ENCODE measurements at regions not wholly inside any gene's neighbourhood (a gene's known extent, or its start where the extent isn't known, plus 50 kb on each side); places are given as distances from the start of the nearest gene placed in this dataset.

DNA sequence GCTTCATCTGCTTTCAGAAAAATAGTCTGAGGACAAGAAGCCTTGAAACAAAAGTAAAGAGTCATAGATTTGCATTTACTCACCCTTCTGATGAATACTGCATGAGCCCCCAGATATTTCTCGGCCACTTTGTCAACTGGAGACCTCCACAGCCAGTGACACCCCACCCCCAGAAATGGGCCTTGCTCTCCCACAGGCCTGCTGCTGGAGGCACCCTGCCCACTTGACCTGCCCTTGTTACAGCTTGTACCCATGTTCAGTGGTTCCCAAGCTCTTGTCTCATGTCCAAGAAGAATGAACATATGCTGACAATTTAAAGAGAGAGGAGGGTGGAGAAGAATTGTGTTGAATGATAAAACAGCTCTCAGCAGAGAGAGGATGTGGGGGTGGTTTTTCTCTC, 225.1 kb downstream of the DCAF12L2 start:
- Histone ChIP-seq H3K4me3 (no peak overlapping the region), H3K9ac (ENCODE audit: insufficient read depth in 1 of 2, low read depth in 2 of 2, low read length in 2 of 2) (no peak overlapping the region), H3K27ac (ENCODE audit: extremely low read depth, low read depth, low read length) (no peak overlapping the region), H4K20me1 (replicated peaks; ENCODE audit: control insufficient read depth, insufficient read depth, low read length) (no peaks in the 10 kb centered on the region), H3K9me3 (replicated peaks; ENCODE audit: control insufficient read depth, insufficient read depth, low read depth, low read length) (no peaks in the 10 kb centered on the region), H3K79me2 (ENCODE audit: control insufficient read depth, insufficient read depth, low read length) (no peaks in the 10 kb centered on the region), H2AFZ (ENCODE audit: low read depth, low read length) (no peak overlapping the region), H3K36me3 (ENCODE audit: control insufficient read depth, insufficient read depth, low read length) (no peaks in the 10 kb centered on the region), H3K27me3 (ENCODE audit: control insufficient read depth in 2 of 2, insufficient read depth in 2 of 2, low read length in 2 of 2) (no peaks in the 10 kb centered on the region), H3K4me1 (replicated peaks in 1 of 2; ENCODE audit: control insufficient read depth in 2 of 2, insufficient read depth in 2 of 2, low read length in 2 of 2) (no peaks in the 10 kb centered on the region), H3K4me2 (ENCODE audit: insufficient read depth, low read length) (no peak overlapping the region), H3K9me1 (ENCODE audit: control insufficient read depth, insufficient read depth, low read length) (no peaks in the 10 kb centered on the region)
- ChIA-PET CTCF (ENCODE audit: low intra/inter-chr PET ratio) (no interaction called here), POLR2A (no interaction called here)
- TF ChIP-seq RBM39 (optimal IDR thresholded peaks at IDR 0.05; ENCODE audit: low read depth, low read length) (no peak), ZNF165 (CRISPR knock-in tag; IDR thresholded peaks at IDR 0.05; ENCODE audit: borderline replicate concordance) (no peak)
- no TSS peak for BruUV-seq (replicated peaks)
- intact Hi-C loops (cut with micrococcal nuclease), result no loop called here
- FAIRE-seq, result no peak
- ATAC-seq, result no peak
- DNase-seq (ENCODE audit: extremely low read depth in 1 of 4, low spot score in 3 of 4), result no peak
- in situ Hi-C loops (cut with MboI), result no loop called here
- 0% methylated on average over 1 of the region's 1 CpG for WGBS (ENCODE audit: insufficient coverage, low coverage, missing lambda C conversion rate)

GRCh38 chrX:125947501-125947900, 218.6 kb downstream of the DCAF12L2 start:
- Histone ChIP-seq H3K79me2 (ENCODE audit: control insufficient read depth, insufficient read depth, low read length) (no peaks in the 10 kb centered on the region), H3K27me3 (ENCODE audit: control insufficient read depth in 2 of 2, insufficient read depth in 2 of 2, low read length in 2 of 2) (no peaks in the 10 kb centered on the region), H3K4me3 (no peak overlapping the region), H3K9me3 (replicated peaks; ENCODE audit: control insufficient read depth, insufficient read depth, low read depth, low read length) (no peaks in the 10 kb centered on the region), H3K9me1 (ENCODE audit: control insufficient read depth, insufficient read depth, low read length) (no peaks in the 10 kb centered on the region), H3K4me2 (ENCODE audit: insufficient read depth, low read length) (no peak overlapping the region), H3K27ac (ENCODE audit: extremely low read depth, low read depth, low read length) (no peak overlapping the region), H4K20me1 (replicated peaks; ENCODE audit: control insufficient read depth, insufficient read depth, low read length) (no peaks in the 10 kb centered on the region), H3K4me1 (replicated peaks in 1 of 2; ENCODE audit: control insufficient read depth in 2 of 2, insufficient read depth in 2 of 2, low read length in 2 of 2) (no peaks in the 10 kb centered on the region), H3K9ac (ENCODE audit: insufficient read depth in 1 of 2, low read depth in 2 of 2, low read length in 2 of 2) (no peak overlapping the region), H3K36me3 (ENCODE audit: control insufficient read depth, insufficient read depth, low read length) (no peaks in the 10 kb centered on the region), H2AFZ (ENCODE audit: low read depth, low read length) (no peak overlapping the region)
- no peak for ATAC-seq
- WGBS (ENCODE audit: insufficient coverage, low coverage, missing lambda C conversion rate), result 0% methylated on average over 1 of the region's 1 CpG
- in situ Hi-C loops (cut with MboI) (no loop called here), intact Hi-C loops (cut with micrococcal nuclease) (no loop called here)
- DNase-seq (ENCODE audit: extremely low read depth in 1 of 4, low spot score in 3 of 4), result no peak
- ChIA-PET POLR2A (no interaction called here), CTCF (ENCODE audit: low intra/inter-chr PET ratio) (no interaction called here)
- BruUV-seq (replicated peaks), result no TSS peak
- FAIRE-seq, result no peak
- TF ChIP-seq, protein P1, sequence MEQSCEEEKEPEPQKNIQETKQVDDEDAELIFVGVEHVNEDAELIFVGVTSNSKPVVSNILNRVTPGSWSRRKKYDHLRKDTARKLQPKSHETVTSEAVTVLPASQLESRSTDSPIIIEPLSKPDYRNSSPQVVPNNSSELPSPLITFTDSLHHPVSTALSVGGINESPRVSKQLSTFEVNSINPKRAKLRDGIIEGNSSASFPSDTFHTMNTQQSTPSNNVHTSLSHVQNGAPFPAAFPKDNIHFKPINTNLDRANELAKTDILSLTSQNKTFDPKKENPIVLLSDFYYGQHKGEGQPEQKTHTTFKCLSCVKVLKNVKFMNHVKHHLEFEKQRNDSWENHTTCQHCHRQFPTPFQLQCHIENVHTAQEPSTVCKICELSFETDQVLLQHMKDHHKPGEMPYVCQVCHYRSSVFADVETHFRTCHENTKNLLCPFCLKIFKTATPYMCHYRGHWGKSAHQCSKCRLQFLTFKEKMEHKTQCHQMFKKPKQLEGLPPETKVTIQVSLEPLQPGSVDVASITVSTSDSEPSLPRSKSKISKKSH (CRISPR knock-in tag; IDR thresholded peaks at IDR 0.05), result no peak
- TF ChIP-seq STAT6 (CRISPR knock-in tag; IDR thresholded peaks at IDR 0.05) (no peak), TCF3 (CRISPR knock-in tag; IDR thresholded peaks at IDR 0.05) (no peak), RBFOX2 (IDR thresholded peaks at IDR 0.05; ENCODE audit: low read depth, low read length) (no peak)
- TF ChIP-seq, protein P2, sequence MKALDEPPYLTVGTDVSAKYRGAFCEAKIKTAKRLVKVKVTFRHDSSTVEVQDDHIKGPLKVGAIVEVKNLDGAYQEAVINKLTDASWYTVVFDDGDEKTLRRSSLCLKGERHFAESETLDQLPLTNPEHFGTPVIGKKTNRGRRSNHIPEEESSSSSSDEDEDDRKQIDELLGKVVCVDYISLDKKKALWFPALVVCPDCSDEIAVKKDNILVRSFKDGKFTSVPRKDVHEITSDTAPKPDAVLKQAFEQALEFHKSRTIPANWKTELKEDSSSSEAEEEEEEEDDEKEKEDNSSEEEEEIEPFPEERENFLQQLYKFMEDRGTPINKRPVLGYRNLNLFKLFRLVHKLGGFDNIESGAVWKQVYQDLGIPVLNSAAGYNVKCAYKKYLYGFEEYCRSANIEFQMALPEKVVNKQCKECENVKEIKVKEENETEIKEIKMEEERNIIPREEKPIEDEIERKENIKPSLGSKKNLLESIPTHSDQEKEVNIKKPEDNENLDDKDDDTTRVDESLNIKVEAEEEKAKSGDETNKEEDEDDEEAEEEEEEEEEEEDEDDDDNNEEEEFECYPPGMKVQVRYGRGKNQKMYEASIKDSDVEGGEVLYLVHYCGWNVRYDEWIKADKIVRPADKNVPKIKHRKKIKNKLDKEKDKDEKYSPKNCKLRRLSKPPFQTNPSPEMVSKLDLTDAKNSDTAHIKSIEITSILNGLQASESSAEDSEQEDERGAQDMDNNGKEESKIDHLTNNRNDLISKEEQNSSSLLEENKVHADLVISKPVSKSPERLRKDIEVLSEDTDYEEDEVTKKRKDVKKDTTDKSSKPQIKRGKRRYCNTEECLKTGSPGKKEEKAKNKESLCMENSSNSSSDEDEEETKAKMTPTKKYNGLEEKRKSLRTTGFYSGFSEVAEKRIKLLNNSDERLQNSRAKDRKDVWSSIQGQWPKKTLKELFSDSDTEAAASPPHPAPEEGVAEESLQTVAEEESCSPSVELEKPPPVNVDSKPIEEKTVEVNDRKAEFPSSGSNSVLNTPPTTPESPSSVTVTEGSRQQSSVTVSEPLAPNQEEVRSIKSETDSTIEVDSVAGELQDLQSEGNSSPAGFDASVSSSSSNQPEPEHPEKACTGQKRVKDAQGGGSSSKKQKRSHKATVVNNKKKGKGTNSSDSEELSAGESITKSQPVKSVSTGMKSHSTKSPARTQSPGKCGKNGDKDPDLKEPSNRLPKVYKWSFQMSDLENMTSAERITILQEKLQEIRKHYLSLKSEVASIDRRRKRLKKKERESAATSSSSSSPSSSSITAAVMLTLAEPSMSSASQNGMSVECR (CRISPR knock-in tag; IDR thresholded peaks at IDR 0.05), result no peak
